HG03571 (cell line): ENCODE measurements at regions not wholly inside any gene's neighbourhood (a gene's known extent, or its start where the extent isn't known, plus 50 kb on each side); places are given as distances from the start of the nearest gene placed in this dataset.
"Not testable (repeated sequence)": the region's sequence is repeated elsewhere in the genome, so short reads cannot be mapped to it uniquely, and the experiment has no call there.

Source experiments
- ATAC-seq: cut with Tn5 transposase; IDR thresholded peaks from one replicate; pipeline ENCODE4 v1.9.1; 2021; ENCODE audit not compliant: unreplicated experiment

DNA sequence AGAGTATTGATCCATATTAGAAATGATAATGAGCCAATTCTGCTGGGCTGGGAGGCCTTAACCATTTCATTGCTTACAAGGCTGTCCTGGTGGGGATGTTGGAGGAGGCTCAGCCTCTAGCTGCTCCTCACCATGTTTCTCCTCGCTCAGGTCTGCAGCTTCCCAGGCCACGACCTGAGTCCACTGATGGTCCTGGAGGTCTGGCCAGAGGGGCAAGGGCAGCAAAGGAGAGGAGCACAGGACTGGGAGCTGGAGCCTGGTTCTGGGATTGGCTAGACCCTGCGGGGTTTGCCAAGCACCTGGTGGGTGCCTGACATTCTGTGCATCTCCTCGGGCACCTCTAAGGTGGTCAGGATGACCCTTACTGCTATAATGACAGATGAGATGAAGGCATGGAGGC lies 92.6 kb downstream of the KIF26A start:
- no peak for ATAC-seq

DNA sequence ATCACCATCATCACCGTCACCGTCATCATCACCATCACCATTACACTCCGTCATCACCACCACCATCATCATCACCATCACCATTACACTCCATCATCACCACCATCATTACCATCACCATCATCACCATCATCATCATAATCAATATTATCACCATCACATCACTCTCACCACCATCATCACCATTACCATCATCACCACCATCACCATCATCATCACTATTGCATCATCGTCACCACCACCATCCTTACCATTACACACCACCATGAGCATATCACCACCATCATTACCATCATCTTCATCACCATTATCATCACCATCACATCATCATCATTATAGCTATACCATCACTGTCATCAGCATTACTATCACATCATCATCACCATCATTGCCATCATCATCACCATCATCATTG lies 93.7 kb downstream of the KIF26A start:
- no peak for ATAC-seq

DNA sequence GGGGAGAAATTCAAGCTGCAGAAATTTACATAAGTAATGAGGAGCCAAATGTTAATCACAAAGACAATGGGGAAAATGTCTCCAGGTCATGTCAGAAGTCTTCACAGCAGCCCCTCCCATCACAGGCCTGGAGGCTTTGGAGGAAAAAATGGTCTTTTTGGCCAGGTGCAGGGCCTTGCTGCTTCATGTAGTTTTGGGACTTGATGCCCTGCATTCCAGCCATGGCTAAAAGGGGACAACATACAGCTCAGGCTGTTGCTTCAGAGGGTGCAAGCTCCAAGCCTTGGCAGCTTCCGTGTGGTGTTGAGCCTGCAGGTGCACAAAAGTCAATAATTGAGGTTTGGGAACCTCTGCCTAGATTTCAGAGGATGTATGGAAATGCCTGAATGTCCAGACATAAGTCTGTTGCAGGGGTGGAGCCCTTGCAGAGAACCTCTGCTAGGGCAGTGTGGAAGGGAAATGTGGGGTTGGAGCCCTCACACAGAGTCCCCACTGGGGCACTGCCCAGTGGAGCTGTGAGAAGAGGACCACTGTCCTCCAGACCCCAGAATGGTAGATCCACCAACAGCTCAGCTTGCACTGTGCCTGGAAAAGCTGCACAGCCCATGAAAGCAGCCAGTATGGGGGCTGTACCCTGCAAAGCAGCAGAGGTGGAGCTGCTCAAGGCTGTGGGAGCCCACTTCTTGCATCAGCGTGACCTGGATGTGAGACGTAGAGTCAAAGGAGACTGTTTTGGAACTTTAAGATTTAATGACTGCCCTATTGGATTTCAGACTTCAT lies 95.8 kb downstream of the KIF26A start:
- not testable (repeated sequence) for ATAC-seq

DNA sequence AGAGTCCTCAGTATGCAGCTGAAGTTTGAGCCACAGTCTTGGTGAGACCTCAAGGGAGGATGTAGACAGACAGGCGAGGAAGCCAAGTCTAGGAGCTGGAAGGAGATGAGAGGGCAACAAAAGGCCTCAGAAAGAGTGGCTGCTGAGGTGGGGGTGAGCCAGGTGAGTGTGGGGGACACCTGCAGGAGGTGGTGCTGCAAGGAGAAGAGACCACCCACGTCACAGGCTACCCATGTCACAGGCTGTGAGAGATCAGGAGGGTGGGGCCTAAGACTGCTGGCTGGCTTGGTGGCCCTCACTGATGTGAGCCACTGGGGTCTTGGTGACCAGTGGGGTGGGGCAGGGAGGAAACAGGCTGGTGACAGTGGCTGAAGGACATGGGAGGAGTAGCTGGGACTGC lies 97.3 kb downstream of the KIF26A start:
- ATAC-seq: no peak

DNA sequence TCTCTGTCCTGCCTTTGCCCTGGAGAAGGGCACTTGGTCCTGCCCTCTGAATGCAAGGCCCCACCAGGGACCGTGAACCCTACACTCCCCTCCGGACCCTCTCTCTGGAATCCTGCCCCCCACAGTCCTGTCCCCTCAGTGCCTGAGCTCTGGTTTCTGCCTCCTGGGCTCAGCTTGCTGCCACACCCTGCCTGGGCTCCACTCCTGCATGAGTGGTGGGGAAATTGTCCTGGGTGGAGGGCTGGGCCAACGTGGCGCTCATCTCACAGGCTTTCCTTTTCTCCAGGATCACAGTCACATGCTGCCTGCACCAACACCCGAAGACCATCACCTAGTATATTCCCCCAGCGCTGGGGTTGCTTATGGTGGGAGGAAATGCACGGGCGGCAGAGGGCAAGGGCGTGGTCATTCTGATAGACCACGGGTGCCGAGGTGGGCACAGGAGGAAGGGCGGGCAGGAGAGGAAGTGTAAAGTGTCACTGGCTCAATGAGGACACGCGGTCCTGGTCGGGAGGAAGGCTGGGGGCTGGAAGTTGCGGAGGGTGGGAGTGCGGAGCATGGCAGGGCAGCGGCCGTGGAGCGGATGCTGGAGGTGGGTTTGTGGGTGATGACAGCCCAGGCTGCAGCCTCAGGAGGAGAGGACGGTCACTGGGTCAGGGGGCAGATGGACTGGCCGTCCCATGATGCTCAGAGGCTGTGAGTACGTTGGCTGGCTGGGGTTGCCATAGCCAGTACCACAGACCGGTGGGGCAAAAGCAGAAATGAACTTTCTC lies 99.5 kb downstream of the KIF26A start:
- ATAC-seq: no peak

DNA sequence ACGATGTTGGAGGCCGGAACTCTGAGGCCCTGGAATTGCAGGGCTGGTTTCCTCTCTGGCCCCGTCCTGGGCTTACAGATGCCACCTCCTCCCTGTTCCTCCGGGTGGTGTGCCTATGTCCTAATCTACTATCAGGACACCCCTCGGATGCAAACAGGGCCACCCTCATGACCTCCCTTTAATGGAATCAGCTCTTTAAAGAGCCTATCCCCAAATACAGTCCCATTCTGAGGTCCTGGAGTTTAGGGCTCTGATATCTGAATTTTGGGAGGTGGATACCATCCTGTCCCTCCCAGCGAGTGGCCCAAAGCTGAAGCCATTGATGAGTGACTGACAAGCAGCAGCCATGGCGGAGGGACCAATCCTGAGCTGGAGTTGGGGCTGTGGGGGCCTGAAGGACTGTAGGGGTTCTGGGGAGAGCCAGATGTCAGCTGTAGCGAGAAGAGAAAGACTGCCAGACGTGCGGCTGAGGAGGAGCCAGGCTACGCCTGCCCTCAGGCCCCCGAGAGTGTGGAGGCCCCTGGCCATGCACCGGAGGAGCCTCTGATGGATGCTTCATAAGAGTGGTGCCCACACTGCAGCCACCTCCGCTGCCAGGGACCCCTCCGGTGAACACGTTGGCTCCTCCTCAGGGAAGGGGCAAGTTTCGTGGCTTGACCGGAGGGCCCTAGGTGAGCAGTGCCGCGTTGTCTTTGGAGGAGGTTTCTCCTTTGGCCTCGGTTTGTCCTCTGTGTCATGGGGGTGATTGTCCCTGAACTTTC lies 100.2 kb downstream of the KIF26A start:
- ATAC-seq: no peak

DNA sequence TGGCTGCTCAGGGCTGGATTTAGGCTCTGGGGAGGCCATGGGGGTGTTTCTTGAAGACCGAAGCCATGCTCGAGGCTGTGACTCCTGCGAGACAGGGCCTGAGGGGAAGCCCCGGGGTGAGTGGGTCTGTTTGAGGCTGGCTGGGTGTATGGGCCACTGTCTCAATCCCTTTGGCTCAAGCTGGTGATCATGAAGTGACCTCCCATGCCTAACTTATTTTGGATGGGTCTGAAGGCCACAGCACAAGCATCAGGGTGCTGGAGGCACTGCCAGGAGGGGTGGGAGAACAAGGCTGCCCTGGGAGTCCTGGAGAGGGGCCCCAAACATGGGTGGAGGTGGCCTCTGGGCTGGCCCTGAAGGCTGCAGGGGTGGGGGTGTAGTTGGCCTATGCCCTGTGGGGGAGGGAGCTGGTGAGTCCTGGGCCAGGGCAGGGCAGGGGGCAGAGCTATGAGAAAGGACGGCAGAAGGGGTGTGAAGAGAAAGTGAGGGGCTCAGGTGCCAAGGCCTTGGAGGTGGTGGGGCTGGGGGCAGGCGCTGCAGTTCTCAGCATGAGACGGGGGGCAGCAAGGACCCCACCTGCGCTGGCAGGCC lies 100.9 kb downstream of the KIF26A start:
- no peak for ATAC-seq

DNA sequence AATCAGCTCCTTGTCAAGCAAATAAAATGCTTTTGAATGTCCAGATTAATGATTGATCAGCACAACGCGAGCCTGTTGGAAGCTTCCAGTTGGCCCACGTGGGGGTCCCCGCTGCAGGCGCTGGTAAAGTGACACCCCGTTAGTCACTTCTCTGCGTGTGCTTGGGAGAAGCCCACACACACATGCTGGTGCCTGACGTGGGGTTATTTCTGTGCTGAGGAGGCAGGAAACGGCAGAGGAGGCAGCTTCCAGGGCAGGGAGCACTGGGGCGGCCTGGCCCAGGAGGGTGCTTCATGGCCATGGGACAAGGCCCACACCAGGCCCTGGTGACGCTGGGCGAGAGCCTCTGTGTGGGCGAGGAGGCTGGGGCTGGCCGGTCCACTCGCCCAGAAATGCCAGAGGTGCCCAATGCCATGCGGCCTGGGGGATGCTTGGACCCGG lies 101.5 kb downstream of the KIF26A start:
- no peak for ATAC-seq

DNA sequence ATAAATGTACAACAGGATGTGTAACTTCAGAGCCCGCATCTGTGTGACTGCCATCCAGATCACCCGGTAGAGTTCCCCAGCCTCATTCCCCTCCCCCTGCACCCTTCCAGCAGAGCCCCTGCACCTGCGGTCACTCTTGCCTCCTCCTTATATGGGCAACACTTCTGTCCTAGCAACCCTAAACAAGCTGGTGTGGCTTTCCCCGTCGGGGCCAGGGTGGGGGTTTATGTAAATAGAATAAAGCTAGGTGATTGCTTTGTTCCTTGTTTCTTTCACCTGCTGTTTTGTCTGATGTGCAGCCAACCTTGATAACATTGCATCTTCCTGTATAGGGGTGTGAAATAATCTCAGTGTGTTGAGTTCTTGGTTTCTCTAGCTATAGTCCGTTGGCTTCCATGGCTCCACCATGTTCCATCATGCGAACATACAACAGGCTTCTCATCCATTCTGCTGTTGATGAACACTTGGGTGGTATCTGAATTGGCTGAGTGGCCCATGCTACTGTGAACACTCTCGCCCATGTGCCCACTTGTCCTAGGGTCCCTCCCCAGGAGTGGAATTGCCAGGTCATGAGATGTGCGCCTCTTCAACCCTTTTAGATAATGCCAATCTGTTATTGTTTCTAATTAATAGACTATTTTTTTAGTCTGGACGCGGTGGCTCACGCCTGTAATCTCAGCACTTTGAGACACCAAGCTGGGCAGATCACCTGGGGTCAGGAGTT lies 102.2 kb downstream of the KIF26A start:
- ATAC-seq: no peak

DNA sequence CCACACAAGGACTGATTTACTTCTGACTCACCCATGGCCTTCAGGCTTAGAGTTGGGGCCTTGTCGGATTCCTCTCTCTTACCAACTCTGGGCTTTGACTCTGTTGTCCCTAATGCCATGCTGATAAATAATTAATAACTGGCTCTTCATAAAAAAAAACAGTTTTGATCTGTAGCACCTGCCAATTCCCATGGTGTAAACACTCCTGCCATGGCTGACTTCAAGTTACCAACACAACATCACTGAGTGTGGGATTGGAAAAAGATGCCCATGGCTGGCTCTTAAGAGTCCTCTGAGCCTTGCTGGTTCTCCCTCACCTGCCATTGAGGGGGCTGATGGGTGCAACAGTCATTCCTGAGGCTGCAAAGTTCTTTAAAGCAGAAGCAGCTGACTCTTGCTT lies 104.8 kb downstream of the KIF26A start:
- no peak for ATAC-seq

DNA sequence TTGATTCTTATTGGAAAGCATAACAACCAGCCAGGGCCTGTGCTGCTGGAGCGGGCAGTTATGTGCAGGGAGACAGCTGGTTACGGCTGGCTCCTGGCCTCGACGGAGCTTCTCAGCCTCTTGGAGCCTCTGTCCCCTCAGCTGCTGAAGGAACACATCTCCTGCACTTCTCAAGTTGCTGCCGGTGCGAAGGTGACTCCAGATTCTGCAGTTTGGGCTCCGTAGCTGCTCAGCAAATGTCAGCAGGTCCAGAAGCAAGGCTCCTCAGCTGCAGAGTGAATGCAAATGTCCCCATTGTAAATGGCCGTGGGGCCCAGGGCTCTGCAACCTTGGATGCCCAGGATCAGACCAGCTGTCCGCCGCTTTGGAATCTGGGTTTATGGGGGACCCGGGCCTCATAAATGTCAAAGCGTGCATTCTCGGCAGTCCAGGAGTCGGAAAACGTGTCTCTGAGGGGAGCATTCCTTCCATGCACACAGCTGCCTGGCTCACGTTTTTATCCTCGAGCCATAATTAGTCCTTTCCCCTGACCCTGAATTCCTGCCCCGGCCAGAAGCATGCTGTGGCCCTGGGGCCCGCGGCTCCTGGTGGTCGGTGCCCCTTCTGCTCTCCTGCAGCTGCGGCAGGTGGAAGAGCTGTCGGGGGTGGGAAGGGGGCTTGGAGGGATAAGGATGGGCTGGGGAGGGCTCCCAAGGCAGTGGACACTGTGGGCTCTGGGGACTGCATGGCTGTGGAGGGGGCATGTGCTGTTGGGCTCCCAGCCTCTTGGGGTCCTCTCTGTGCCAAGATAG lies 106.0 kb downstream of the KIF26A start:
- no peak for ATAC-seq

DNA sequence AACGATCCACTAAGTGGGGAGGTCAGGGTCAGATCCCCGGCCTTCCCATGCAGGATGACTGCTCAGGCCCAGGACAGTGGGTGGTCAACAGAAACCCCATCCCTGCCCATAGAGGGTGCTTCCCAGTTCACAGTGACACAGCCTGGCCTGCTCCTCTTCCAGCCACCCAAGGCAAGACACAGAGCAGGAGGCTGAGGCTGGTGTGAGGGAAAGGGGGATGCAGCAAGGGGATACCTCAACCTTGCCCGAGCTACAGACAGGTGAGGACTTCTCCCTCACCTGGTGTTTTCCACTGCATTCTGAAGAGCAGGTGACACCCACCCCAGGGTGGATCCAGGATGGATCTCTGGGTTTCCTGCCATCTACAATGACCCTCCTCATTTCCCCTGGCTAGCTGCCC lies 106.7 kb downstream of the KIF26A start:
- ATAC-seq: no peak

DNA sequence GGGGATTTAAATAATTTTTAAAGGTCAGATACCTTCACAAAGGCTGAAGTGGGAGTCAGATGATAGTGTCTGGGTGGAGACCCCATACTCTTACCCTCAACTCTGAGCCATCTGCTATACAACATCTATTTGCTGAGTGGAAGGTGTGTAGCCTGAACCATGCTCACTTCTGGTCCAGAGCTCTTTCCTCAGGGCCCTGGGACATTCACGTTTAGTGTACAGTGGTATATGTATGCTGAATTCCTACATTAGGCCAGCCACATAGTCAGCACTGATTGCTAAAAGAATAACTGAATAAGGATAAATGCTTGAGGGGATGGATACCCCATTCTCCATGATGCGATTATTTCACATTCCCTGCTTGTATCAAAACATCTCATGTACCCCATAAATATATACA lies 107.3 kb downstream of the KIF26A start:
- no peak for ATAC-seq

DNA sequence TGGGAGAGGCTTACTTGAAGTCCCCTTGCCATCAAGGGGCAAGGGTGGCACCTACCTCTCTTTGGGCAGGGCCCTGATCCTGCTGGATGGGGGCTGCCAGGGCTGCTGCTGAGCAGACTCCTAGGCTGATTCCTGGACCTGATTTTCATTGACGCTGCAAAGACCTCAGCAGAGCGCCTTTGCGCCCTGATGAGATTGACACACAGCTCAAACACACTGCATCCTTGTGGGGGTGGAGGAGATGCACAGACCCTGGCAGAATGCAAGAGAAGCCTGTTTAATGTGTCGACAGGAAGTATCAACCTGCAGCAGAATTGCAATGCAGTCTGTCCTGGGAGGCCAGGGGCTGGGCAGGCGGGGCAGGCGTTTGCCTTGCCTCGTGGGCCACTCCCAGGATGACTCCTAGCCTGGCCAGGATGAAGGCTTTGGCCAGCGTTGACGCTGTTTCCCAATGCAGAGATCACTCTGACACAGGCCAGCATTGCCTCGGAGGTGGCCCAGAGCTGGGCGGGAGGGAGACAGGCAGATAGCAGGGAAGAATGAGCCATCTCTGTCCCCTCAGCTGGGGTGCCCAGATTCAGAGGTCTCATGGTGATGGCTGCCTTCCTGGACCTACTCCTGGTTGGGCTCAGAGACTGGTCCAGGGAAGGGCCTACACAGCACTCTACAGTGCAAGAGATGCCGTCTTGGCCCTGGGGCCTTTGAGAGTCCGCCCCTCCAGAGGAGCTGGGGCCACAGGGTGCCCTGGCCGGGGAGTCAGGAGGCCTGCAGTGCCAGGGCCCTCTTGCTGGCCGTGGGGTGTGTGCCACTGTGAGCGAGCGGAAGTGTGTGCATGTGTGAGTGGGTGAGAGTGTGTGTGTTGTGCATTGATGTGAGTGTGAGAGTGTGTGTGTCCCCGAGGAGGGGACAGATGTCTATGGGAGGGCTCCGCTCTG lies 108.3 kb downstream of the KIF26A start:
- no peak for ATAC-seq

DNA sequence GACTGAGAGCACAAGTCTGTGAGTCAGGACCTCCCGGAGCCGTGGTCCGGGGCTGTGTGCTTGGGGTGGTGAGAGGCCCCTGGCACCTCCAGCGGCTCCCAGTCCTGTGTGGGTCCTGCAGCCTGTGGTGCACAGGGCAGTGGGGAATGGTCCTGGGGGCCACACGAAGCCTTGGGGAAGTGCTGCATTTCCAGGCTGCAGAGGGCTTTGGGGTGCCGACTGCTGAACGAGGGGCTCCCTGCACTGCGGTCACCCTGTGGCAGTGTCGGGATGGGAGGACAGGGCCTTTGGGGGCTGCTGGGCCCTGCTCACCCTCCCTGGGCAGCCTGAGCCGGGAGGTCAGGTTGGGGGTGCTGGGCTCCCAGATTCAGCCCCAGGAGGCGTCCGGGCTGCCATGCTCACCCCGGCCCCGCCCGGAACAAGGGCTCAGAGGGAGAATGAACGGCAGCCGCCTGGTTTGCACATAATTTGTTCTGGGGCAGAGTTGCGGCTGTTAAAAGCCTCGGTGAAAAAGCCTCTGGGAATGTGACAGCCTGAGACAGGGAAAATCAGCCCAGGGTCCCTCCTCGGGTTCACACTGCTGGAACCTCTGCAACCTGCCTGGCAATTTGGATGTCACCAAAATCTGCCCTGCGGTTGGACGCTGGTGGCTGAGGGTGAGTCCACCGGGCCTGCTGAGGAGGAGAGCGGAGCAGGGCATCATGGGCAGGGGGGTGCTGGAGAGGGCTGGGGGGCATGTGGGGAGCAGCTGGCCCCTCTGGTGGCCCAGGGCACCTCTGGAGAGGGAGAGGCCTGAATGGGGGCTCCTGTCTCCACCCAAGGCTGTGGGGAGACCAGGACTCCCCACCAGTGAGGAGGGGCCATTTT lies 109.2 kb downstream of the KIF26A start:
- no peak for ATAC-seq

DNA sequence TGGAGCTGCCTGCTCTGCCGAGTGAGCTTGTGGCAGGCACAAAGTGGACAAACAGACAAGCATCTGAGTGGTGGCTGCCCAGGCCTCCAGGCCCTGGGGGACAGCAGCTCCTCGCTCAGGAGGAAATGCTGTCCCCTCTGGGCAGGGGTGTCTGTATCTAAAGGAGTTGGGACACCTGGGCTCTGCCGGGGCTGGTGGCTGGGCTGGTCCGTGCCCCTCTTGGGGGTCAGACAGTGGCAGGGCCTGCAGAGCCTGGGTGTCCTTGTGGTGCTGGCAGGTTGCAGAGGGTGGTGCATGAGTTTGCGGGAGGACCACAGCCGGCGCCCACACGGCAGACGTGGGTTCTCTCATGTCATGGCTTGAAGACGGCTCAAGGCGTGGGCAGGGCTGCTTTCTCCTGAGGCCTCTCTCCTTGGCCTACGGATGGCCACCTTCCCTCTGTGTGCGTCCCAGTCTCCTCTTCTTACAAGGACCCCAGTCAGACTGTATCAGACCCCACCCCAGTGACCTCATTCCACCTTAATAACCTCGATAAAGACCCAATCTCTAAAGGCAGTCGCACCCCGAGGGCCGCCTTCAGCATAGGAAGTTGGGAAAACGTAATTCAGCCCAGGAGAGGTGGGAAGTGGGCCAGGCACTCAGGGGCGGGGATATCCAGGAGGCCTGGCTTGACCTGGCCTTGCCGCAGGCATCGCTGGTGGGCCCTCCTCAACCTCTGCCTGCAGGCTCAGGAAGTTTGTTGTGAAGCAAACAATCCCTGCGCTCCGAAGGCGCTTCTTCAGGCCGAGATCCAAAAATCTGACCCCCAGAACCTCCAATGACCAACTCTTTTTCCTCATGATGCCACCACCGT lies 110.0 kb downstream of the KIF26A start:
- ATAC-seq: no peak

DNA sequence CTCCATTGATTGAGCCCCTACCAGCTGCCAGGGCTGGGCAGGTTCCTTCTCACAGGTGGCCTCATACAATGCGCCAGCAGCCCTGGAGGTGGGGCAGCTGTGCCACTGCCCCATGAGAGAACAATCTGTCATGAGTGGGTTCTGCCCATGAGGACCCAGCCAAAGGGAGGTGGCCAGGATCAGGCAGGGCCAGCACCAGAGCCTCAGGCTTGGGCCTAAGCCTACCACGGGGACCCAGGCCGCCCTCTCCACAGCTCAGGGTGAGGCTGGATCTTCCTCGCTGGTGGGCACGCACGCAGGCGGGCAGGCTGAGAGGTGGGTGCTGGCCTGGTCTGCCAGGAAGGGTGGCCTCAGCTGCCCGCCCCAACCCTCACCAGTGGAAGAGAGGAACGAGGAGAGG lies 110.7 kb downstream of the KIF26A start:
- ATAC-seq: no peak
